Panc1 (cell line): ENCODE measurements at regions not wholly inside any gene's neighbourhood (a gene's known extent, or its start where the extent isn't known, plus 50 kb on each side); places are given as distances from the start of the nearest gene placed in this dataset.

Source experiments
- ATAC-seq: fragments of 200-7000 bp; cut with Tn5 transposase; 2 replicates; pipeline ENCODE4 v1.9.1; 2020; ENCODE audit warnings: mild to moderate bottlenecking, moderate library complexity
- BruUV-seq: library from RNA; stranded (reverse); fragments of 400-500 nt; replicated peaks from 2 replicates; lab custom pipeline; 2021; lab: Mats Ljungman, UMichigan
- CTCF ChIA-PET: fragments of 300-600 bp; sonication (Branson Sonifier 250); formaldehyde crosslinking; loops from one replicate; lab custom pipeline; 2022; ENCODE audit warnings: antibody characterized with exemption; lab: Charles Lee
- POLR2A ChIA-PET: fragments of 300-600 bp; sonication (Branson Sonifier 250); formaldehyde crosslinking; loops from one replicate; lab custom pipeline; 2022; ENCODE audit warnings: antibody characterized with exemption; lab: Charles Lee
- DNase-seq: peaks from one replicate; pipeline ENCODE4 v3.0.0-alpha.2; 2010; ENCODE audit warnings: low read depth, low spot score
- H3K27ac ChIP-seq: 2 replicates; pipeline ENCODE4 v1.5.1; 2011; ENCODE audit warnings: mild to moderate bottlenecking, low read length, inconsistent platforms
- H3K27me3 ChIP-seq: fragments of 200-500 bp; sonication (Bioruptor generic); 2 replicates; pipeline ENCODE4 v1.6.0; 2014; ENCODE audit warnings: low read length, inconsistent platforms; ENCODE audit not compliant: control insufficient read depth, insufficient read depth
- H3K36me3 ChIP-seq: fragments of 200-500 bp; sonication (Bioruptor generic); 2 replicates; pipeline ENCODE4 v1.5.1; 2014; ENCODE audit warnings: inconsistent platforms, mild to moderate bottlenecking, low read length, moderate library complexity; ENCODE audit not compliant: control insufficient read depth, insufficient read depth
- H3K4me1 ChIP-seq: 2 replicates; pipeline ENCODE4 v1.5.1; 2011; ENCODE audit warnings: inconsistent platforms, mild to moderate bottlenecking, low read length, moderate library complexity; ENCODE audit not compliant: control insufficient read depth, insufficient read depth
- H3K4me3 ChIP-seq, 2 experiments: 2 replicates each; pipeline ENCODE4 v1.5.1; 2011 to 2012; ENCODE audit warnings: low read depth in 2 of 2, low read length in 2 of 2, mild to moderate bottlenecking in 2 of 2, inconsistent platforms in 1 of 2, moderate library complexity in 1 of 2
- H3K9me3 ChIP-seq: fragments of 200-500 bp; sonication (Bioruptor generic); 2 replicates; pipeline ENCODE4 v1.5.1; 2014; ENCODE audit warnings: low read depth, mild to moderate bottlenecking, inconsistent platforms, low read length, moderate library complexity; ENCODE audit not compliant: control insufficient read depth, insufficient read depth
- POLR2AphosphoS5 ChIP-seq: IDR thresholded peaks from 2 replicates; pipeline ENCODE4 v1.6.1; 2012; ENCODE audit warnings: mild to moderate bottlenecking, low read depth, low read length, moderate library complexity
- SIN3A ChIP-seq: IDR thresholded peaks from 2 replicates; pipeline ENCODE4 v1.6.1; 2012; ENCODE audit warnings: low read depth, mild to moderate bottlenecking, low read length, moderate library complexity, borderline replicate concordance; ENCODE audit not compliant: insufficient read depth
- TCF7L2 ChIP-seq: IDR thresholded peaks from 2 replicates; pipeline ENCODE4 v1.6.1; 2011; ENCODE audit warnings: mild to moderate bottlenecking, low read depth, low read length, inconsistent platforms
- in situ Hi-C: cut with HindIII; loops from 2 replicates; pipeline ENCODE4 v1.10.0; 2016; ENCODE audit warnings: low sequenced_read_pairs, low pct_unique_long_range_greater_than_20kb
- intact Hi-C: fragments of 100-400 bp; cut with micrococcal nuclease; formaldehyde crosslinking; loops from one replicate; pipeline ENCODE4 v1.10.0; 2022; ENCODE audit not compliant: unreplicated experiment
- TF ChIP-seq, protein P1 (sequence below), 2 experiments: IDR thresholded peaks; 2 replicates each; pipeline ENCODE4 v1.6.1; 2011 to 2012; ENCODE audit warnings: low read depth in 2 of 2, control low read depth in 1 of 2, low read length in 1 of 2, mild to moderate bottlenecking in 1 of 2, moderate library complexity in 1 of 2; ENCODE audit not compliant: insufficient read depth in 1 of 2
- TF ChIP-seq, protein P2 (sequence below): fragments of 450-650 bp; IDR thresholded peaks from 2 replicates; pipeline ENCODE4 v1.5.1; 2017; ENCODE audit warnings: mild to moderate bottlenecking

DNA sequence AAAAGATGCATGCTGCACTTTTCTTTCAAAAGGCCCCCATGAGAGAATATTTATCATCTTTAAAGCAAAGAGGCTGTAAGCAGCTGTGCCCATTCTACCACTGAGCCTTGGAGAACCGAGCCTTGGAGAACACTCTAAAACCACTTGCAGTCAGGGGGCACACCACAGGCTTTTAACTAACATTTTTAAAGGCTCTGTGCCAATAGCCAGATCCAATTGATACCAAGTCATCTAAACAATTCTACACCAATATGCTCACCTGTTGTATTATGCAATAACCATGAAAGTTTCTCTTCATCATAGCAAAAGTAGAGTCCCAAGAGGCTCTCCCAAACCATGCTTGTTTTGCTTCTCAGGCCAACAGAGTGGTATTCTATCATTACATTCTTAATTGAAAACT, 1090.5 kb upstream of the SEMA6A start:
- ATAC-seq, result no peak
- TF ChIP-seq POLR2AphosphoS5, result no peak

DNA sequence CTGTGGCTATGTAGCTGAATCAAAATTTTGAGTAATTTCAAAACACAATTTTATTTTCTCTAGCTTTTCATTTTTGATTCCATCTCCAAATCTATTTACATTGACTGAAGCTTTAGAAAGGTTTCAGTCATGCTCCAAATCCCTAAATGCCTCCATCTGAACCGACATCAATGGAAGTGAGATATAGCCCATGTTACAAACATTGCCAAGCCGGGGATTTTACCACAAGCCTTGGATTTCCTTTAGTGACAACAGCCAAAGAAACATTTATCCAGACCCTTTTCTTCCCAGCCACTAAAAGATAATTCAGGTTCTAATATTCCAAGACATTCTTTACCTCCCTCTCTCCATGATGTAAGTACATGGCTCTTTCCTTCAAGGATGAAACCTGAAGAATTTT, 1087.7 kb upstream of the SEMA6A start:
- TF ChIP-seq, protein P1, sequence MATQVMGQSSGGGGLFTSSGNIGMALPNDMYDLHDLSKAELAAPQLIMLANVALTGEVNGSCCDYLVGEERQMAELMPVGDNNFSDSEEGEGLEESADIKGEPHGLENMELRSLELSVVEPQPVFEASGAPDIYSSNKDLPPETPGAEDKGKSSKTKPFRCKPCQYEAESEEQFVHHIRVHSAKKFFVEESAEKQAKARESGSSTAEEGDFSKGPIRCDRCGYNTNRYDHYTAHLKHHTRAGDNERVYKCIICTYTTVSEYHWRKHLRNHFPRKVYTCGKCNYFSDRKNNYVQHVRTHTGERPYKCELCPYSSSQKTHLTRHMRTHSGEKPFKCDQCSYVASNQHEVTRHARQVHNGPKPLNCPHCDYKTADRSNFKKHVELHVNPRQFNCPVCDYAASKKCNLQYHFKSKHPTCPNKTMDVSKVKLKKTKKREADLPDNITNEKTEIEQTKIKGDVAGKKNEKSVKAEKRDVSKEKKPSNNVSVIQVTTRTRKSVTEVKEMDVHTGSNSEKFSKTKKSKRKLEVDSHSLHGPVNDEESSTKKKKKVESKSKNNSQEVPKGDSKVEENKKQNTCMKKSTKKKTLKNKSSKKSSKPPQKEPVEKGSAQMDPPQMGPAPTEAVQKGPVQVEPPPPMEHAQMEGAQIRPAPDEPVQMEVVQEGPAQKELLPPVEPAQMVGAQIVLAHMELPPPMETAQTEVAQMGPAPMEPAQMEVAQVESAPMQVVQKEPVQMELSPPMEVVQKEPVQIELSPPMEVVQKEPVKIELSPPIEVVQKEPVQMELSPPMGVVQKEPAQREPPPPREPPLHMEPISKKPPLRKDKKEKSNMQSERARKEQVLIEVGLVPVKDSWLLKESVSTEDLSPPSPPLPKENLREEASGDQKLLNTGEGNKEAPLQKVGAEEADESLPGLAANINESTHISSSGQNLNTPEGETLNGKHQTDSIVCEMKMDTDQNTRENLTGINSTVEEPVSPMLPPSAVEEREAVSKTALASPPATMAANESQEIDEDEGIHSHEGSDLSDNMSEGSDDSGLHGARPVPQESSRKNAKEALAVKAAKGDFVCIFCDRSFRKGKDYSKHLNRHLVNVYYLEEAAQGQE (IDR thresholded peaks at IDR 0.05; ENCODE audit: insufficient read depth in 1 of 2, low read depth in 2 of 2, low read length in 1 of 2), result no peak
- TF ChIP-seq TCF7L2, result no peak
- TF ChIP-seq, protein P2, sequence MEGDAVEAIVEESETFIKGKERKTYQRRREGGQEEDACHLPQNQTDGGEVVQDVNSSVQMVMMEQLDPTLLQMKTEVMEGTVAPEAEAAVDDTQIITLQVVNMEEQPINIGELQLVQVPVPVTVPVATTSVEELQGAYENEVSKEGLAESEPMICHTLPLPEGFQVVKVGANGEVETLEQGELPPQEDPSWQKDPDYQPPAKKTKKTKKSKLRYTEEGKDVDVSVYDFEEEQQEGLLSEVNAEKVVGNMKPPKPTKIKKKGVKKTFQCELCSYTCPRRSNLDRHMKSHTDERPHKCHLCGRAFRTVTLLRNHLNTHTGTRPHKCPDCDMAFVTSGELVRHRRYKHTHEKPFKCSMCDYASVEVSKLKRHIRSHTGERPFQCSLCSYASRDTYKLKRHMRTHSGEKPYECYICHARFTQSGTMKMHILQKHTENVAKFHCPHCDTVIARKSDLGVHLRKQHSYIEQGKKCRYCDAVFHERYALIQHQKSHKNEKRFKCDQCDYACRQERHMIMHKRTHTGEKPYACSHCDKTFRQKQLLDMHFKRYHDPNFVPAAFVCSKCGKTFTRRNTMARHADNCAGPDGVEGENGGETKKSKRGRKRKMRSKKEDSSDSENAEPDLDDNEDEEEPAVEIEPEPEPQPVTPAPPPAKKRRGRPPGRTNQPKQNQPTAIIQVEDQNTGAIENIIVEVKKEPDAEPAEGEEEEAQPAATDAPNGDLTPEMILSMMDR, result no peak
- no peak for TF ChIP-seq POLR2AphosphoS5
- TF ChIP-seq SIN3A, result no peak
- H3K27ac ChIP-seq, result no peak overlapping the region
- H3K36me3 ChIP-seq, result no peaks in the 10 kb centered on the region
- H3K9me3 ChIP-seq, result no peaks in the 10 kb centered on the region
- no peaks in the 10 kb centered on the region for H3K4me1 ChIP-seq
- POLR2A ChIA-PET, result no interaction called here
- ATAC-seq, result no peak
- intact Hi-C loops (no loop called here), in situ Hi-C loops (no loop called here)
- no peaks in the 10 kb centered on the region for H3K27me3 ChIP-seq
- DNase-seq, result no peak
- BruUV-seq, result no TSS peak
- H3K4me3 ChIP-seq, result no peak overlapping the region
- CTCF ChIA-PET, result no interaction called here

More for the DNA sequence above, 1090.5 kb upstream of the SEMA6A start:
- no peaks in the 10 kb centered on the region for H3K36me3 ChIP-seq
- CTCF ChIA-PET, result no interaction called here
- DNase-seq, result no peak
- POLR2A ChIA-PET, result no interaction called here
- H3K27ac ChIP-seq, result no peak overlapping the region
- H3K4me1 ChIP-seq, result no peaks in the 10 kb centered on the region
- H3K27me3 ChIP-seq, result no peaks in the 10 kb centered on the region
- BruUV-seq, result no TSS peak
- intact Hi-C loops, result no loop called here
- H3K9me3 ChIP-seq, result no peaks in the 10 kb centered on the region
- in situ Hi-C loops, result no loop called here
- no peak overlapping the region for H3K4me3 ChIP-seq

DNA sequence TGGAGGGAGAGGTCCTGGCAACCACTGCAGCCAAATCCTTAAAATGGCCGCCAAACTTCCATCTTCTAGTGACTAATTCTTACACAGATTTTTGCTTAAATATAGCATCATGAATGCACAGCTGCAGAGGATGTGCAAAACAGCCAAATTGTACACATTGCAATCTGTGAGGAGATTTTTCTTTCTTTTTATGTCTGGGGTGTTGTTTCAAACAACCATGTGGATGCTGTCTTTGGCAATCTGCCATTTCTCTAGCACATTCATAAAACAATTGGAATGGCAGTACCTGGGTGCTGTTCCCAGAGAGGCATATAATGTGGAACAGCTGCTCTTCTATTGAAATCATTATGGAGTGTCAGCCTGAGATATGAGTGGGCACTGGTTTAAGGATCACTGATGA, 1082.9 kb upstream of the SEMA6A start:
- intact Hi-C loops (no loop called here), in situ Hi-C loops (no loop called here)
- H3K9me3 ChIP-seq, result no peaks in the 10 kb centered on the region
- H3K4me3 ChIP-seq, result no peak overlapping the region
- H3K36me3 ChIP-seq, result no peaks in the 10 kb centered on the region
- TF ChIP-seq SIN3A (no peak), POLR2AphosphoS5 (no peak), TCF7L2 (no peak)
- TF ChIP-seq, protein P1 (IDR thresholded peaks at IDR 0.05; ENCODE audit: insufficient read depth in 1 of 2, low read depth in 2 of 2, low read length in 1 of 2), result no peak
- TF ChIP-seq, protein P2, result no peak
- no peaks in the 10 kb centered on the region for H3K4me1 ChIP-seq
- CTCF ChIA-PET, result no interaction called here
- H3K27me3 ChIP-seq, result no peaks in the 10 kb centered on the region
- no TSS peak for BruUV-seq
- no peak overlapping the region for H3K27ac ChIP-seq
- DNase-seq, result no peak
- ATAC-seq, result no peak
- POLR2A ChIA-PET, result no interaction called here
